Activated naive CD8-positive, alpha-beta T cell (primary cell): ENCODE measurements at regions not wholly inside any gene's neighbourhood (a gene's known extent, or its start where the extent isn't known, plus 50 kb on each side); places are given as distances from the start of the nearest gene placed in this dataset.

Experiments
- H3K27ac Mint-ChIP-seq: one replicate; pipeline ENCODE4 v1.8.0; 2021; ENCODE audit warnings: mixed read lengths
- H3K27me3 Mint-ChIP-seq: one replicate; pipeline ENCODE4 v1.8.0; 2021; ENCODE audit warnings: mixed read lengths
- H3K36me3 Mint-ChIP-seq: one replicate; pipeline ENCODE4 v1.8.0; 2021; ENCODE audit warnings: mixed read lengths
- H3K4me1 Mint-ChIP-seq: one replicate; pipeline ENCODE4 v1.8.0; 2021; ENCODE audit warnings: low read depth, mixed read lengths
- H3K4me3 Mint-ChIP-seq: one replicate; pipeline ENCODE4 v1.8.0; 2021; ENCODE audit warnings: mild to moderate bottlenecking, mixed read lengths
- H3K9me3 Mint-ChIP-seq: one replicate; pipeline ENCODE4 v1.8.0; 2021; ENCODE audit warnings: low read depth, mixed read lengths

- H3K36me3 Mint-ChIP-seq = no peaks in the 10 kb centered on the region
Measured at GRCh38 chr19:32233885-32234284, 111.5 kb upstream of the ZNF507 start.

GRCh38 chr19:32234663-32235217 lies 110.7 kb upstream of the ZNF507 start:
- Mint-ChIP-seq H3K27ac (no peak overlapping the region), H3K4me1 (no peaks in the 10 kb centered on the region), H3K36me3 (no peaks in the 10 kb centered on the region), H3K9me3 (no peaks in the 10 kb centered on the region), H3K27me3 (peaks cover 2% of the 10 kb centered on the region), H3K4me3 (no peak overlapping the region)

More at GRCh38 chr19:32233885-32234284, 111.5 kb upstream of the ZNF507 start:
- Mint-ChIP-seq H3K27me3 (peaks cover 2% of the 10 kb centered on the region), H3K9me3 (no peaks in the 10 kb centered on the region), H3K4me1 (no peaks in the 10 kb centered on the region), H3K27ac (no peak overlapping the region), H3K4me3 (no peak overlapping the region)

GRCh38 chr19:32238076-32238475 lies 107.3 kb upstream of the ZNF507 start:
- Mint-ChIP-seq H3K36me3 (no peaks in the 10 kb centered on the region), H3K27ac (no peak overlapping the region), H3K4me1 (no peaks in the 10 kb centered on the region), H3K4me3 (no peak overlapping the region), H3K27me3 (peaks cover 2% of the 10 kb centered on the region), H3K9me3 (no peaks in the 10 kb centered on the region)

- Mint-ChIP-seq H3K9me3 (no peaks in the 10 kb centered on the region), H3K27me3 (no peaks in the 10 kb centered on the region), H3K36me3 (no peaks in the 10 kb centered on the region), H3K4me3 (no peak overlapping the region), H3K4me1 (no peaks in the 10 kb centered on the region), H3K27ac (no peak overlapping the region)
Measured at GRCh38 chr19:32240316-32240715, 105.1 kb upstream of the ZNF507 start.

GRCh38 chr19:32241306-32241705 lies 104.1 kb upstream of the ZNF507 start:
- no peaks in the 10 kb centered on the region for H3K36me3 Mint-ChIP-seq
- no peak overlapping the region for H3K4me3 Mint-ChIP-seq
- no peaks in the 10 kb centered on the region for H3K27me3 Mint-ChIP-seq
- no peaks in the 10 kb centered on the region for H3K9me3 Mint-ChIP-seq
- no peak overlapping the region for H3K27ac Mint-ChIP-seq
- H3K4me1 Mint-ChIP-seq = no peaks in the 10 kb centered on the region

GRCh38 chr19:32241932-32242710 lies 103.3 kb upstream of the ZNF507 start:
- Mint-ChIP-seq H3K9me3 (no peaks in the 10 kb centered on the region), H3K27ac (no peak overlapping the region), H3K4me3 (no peak overlapping the region), H3K4me1 (no peaks in the 10 kb centered on the region), H3K36me3 (no peaks in the 10 kb centered on the region), H3K27me3 (no peaks in the 10 kb centered on the region)

GRCh38 chr19:32246006-32246405 lies 99.4 kb upstream of the ZNF507 start:
- no peaks in the 10 kb centered on the region for H3K27me3 Mint-ChIP-seq

GRCh38 chr19:32251634-32252332 lies 93.6 kb upstream of the ZNF507 start:
- H3K4me1 Mint-ChIP-seq = no peaks in the 10 kb centered on the region

More at GRCh38 chr19:32246006-32246405, 99.4 kb upstream of the ZNF507 start:
- no peaks in the 10 kb centered on the region for H3K9me3 Mint-ChIP-seq
- no peaks in the 10 kb centered on the region for H3K36me3 Mint-ChIP-seq
- no peak overlapping the region for H3K27ac Mint-ChIP-seq
- no peak overlapping the region for H3K4me3 Mint-ChIP-seq
- H3K4me1 Mint-ChIP-seq = no peaks in the 10 kb centered on the region

GRCh38 chr19:32252333-32252669 lies 93.1 kb upstream of the ZNF507 start:
- Mint-ChIP-seq H3K27ac (no peak overlapping the region), H3K27me3 (peaks cover 3% of the 10 kb centered on the region), H3K4me3 (no peak overlapping the region), H3K36me3 (no peaks in the 10 kb centered on the region), H3K4me1 (no peaks in the 10 kb centered on the region), H3K9me3 (no peaks in the 10 kb centered on the region)

More at GRCh38 chr19:32251634-32252332, 93.6 kb upstream of the ZNF507 start:
- Mint-ChIP-seq H3K27me3 (peaks cover 3% of the 10 kb centered on the region), H3K4me3 (no peak overlapping the region), H3K9me3 (no peaks in the 10 kb centered on the region), H3K36me3 (no peaks in the 10 kb centered on the region), H3K27ac (no peak overlapping the region)

GRCh38 chr19:32253683-32254508 lies 91.5 kb upstream of the ZNF507 start:
- H3K4me1 Mint-ChIP-seq = no peaks in the 10 kb centered on the region
- peaks cover 6% of the 10 kb centered on the region for H3K27me3 Mint-ChIP-seq
- H3K27ac Mint-ChIP-seq = no peak overlapping the region
- H3K9me3 Mint-ChIP-seq = no peaks in the 10 kb centered on the region
- no peaks in the 10 kb centered on the region for H3K36me3 Mint-ChIP-seq
- H3K4me3 Mint-ChIP-seq = no peak overlapping the region

GRCh38 chr19:32254509-32254890 lies 90.9 kb upstream of the ZNF507 start:
- no peak overlapping the region for H3K4me3 Mint-ChIP-seq
- H3K36me3 Mint-ChIP-seq = no peaks in the 10 kb centered on the region
- H3K9me3 Mint-ChIP-seq = peaks cover 2% of the 10 kb centered on the region
- no peaks in the 10 kb centered on the region for H3K4me1 Mint-ChIP-seq
- peaks cover 7% of the 10 kb centered on the region for H3K27me3 Mint-ChIP-seq
- no peak overlapping the region for H3K27ac Mint-ChIP-seq

GRCh38 chr19:32255536-32256295 lies 89.7 kb upstream of the ZNF507 start:
- H3K9me3 Mint-ChIP-seq = peaks cover 8% of the 10 kb centered on the region
- H3K27me3 Mint-ChIP-seq = peaks cover 8% of the 10 kb centered on the region
- H3K4me3 Mint-ChIP-seq = no peak overlapping the region
- H3K4me1 Mint-ChIP-seq = no peaks in the 10 kb centered on the region
- H3K27ac Mint-ChIP-seq = no peak overlapping the region
- no peaks in the 10 kb centered on the region for H3K36me3 Mint-ChIP-seq

GRCh38 chr19:32256341-32256975 lies 89.0 kb upstream of the ZNF507 start:
- H3K27ac Mint-ChIP-seq = no peak overlapping the region
- no peaks in the 10 kb centered on the region for H3K4me1 Mint-ChIP-seq
- no peak overlapping the region for H3K4me3 Mint-ChIP-seq
- H3K9me3 Mint-ChIP-seq = peaks cover 8% of the 10 kb centered on the region
- H3K27me3 Mint-ChIP-seq = peaks cover 8% of the 10 kb centered on the region
- no peaks in the 10 kb centered on the region for H3K36me3 Mint-ChIP-seq
